BLaER1 treated with 17β-estradiol and CSF1 and Interleukin-3, amounts not matched to agents 10 nM and 100 nM (cell line): ENCODE measurements at regions not wholly inside any gene's neighbourhood (a gene's known extent, or its start where the extent isn't known, plus 50 kb on each side); places are given as distances from the start of the nearest gene placed in this dataset.
"Not testable (repeated sequence)": the region's sequence is repeated elsewhere in the genome, so short reads cannot be mapped to it uniquely, and the experiment has no call there.

Experiments
- H3K27ac ChIP-seq, 11 experiments: shearing (Covaris generic); formaldehyde crosslinking; 2 replicates each; pipeline ENCODE4 v1.8.1; 2022
- H3K27me3 ChIP-seq, 11 experiments: shearing (Covaris generic); formaldehyde crosslinking; 2 replicates each; pipeline ENCODE4 v1.8.1; 2022
- H3K36me3 ChIP-seq, 11 experiments: shearing (Covaris generic); formaldehyde crosslinking; 2 replicates each; pipeline ENCODE4 v1.8.1; 2022
- H3K4me1 ChIP-seq, 10 experiments: shearing (Covaris generic); formaldehyde crosslinking; 2 replicates each; pipeline ENCODE4 v1.8.1; 2022
- H3K4me2 ChIP-seq, 11 experiments: shearing (Covaris generic); formaldehyde crosslinking; 2 replicates each; pipeline ENCODE4 v1.8.1; 2022
- H3K4me3 ChIP-seq, 10 experiments: shearing (Covaris generic); formaldehyde crosslinking; 2 replicates each; pipeline ENCODE4 v1.8.1; 2022
- H3K9ac ChIP-seq, 11 experiments: shearing (Covaris generic); formaldehyde crosslinking; 2 replicates each; pipeline ENCODE4 v1.8.1; 2022
- H3K9me3 ChIP-seq, 11 experiments: shearing (Covaris generic); formaldehyde crosslinking; replicated peaks in 1 of 11; 2 replicates each; pipeline ENCODE4 v1.8.1; 2022
- H4K20me1 ChIP-seq, 11 experiments: shearing (Covaris generic); formaldehyde crosslinking; 2 replicates each; pipeline ENCODE4 v1.8.1; 2022
- Cebpa-rat ChIP-seq, 11 experiments: shearing (Covaris generic); IDR thresholded peaks; 2 replicates each; pipeline ENCODE4 v1.8.1; 2022

DNA sequence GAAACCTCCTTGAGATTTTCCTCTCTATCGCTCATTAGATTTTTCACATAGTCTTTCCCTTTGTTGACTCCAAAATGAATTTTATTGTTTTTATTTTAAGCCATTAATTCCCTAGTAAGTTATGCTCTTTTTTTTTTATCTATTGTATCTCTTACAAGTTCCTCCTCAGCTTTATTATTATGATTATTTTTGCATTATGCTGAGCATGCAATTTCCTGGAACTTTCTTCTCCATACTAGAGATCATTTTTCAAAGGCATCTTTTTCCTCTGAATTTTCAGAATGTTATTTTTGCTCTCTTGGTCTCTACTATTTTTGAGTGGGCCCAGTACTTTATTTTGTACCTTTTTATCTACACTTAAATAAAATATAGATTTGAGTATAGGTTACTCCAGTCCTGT is 376.6 kb upstream of the SEMA6A start:
- Histone ChIP-seq H3K27ac (no peak overlapping the region), H3K4me3 (no peak overlapping the region), H4K20me1 (no peaks in the 10 kb centered on the region), H3K9ac (no peak overlapping the region), H3K9me3 (peaks cover 0 to 5% (median 0%) of the 10 kb centered on the region in 11 experiments; a peak in 1 of 22 replicates), H3K36me3 (no peaks in the 10 kb centered on the region), H3K4me1 (peaks cover 0 to 4% (median 0%) of the 10 kb centered on the region in 10 experiments; a peak in 2 of 20 replicates), H3K4me2 (no peak overlapping the region), H3K27me3 (no peaks in the 10 kb centered on the region)
- TF ChIP-seq Cebpa-rat (IDR thresholded peaks at IDR 0.05), result no peak

DNA sequence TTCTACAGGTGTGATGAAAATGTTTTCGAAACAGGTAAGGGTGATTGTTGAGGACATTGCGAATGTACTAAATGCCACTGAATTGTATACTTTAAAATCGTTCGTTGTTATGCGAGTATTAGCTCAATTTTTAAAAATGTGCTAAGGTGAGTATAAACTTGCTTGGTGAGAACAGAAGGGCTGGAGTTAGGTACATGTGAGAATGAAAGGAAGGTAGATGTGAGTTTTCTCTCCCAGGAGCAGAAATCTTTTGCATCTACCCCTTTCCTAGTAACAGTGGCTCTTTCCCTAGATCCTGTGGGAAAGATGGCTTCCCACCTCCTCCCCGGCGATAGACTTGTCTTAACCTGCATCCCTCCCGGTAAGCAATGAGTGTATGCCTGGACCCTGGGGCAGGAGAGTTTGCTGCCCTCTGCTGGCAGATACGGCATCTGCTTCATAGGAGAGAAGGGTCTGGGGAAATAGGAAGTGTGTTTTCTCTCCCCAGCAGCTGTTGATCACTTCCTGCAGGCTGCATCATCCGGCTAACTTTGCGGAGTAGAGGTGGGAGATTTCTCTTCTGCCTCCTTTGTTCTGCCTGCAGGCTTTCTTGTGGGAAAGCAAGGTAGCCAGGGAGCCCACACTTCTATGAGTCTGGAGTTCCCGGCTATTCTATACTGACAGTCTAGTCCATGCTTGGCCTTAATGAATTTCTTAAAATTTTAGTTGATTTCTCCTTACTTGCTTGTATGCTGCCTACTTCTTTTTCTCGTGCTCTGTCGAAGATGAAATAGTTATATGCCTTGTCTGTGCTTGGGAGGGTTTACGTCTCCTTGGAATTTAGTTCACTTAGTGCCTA is 373.3 kb upstream of the SEMA6A start:
- H3K9ac ChIP-seq, result no peak overlapping the region

DNA sequence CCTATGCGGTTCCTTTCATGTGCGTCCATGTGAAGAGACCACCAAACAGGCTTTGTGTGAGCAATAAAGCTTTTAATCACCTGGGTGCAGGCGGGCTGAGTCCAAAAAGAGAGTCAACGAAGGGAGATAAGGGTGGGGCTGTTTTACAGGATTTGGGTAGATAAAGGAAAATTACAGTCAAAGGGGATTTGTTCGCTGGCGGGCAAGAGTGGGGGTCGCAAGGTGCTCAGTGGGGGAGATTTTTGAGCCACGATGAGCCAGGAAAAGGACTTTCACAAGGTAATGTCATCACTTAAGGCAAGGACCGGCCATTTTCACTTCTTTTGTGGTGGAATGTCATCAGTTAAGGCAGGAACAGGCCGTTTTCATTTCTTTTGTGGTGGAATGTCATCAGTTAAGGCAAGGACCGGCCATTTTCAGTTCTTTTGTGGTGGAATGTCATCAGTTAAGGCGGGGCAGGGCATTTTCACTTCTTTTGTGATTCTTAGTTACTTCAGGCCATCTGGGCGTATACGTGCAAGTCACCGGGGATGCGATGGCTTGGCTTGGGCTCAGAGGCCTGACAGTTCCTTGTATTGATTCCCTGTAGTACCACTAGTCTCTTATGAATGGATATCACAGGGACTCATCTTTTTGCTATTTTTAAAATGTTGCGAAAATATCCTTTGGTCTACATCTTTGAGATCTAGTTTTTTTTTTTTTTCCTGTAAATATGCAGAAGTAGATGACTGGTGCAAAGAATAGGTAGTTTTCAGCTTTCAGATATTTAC is 371.2 kb upstream of the SEMA6A start:
- not testable (repeated sequence) for H3K9me3 ChIP-seq, H3K4me3 ChIP-seq, H3K4me2 ChIP-seq, H3K36me3 ChIP-seq, H3K27ac ChIP-seq, H4K20me1 ChIP-seq, H3K9ac ChIP-seq, H3K4me1 ChIP-seq, H3K27me3 ChIP-seq

More for the DNA sequence above, 373.3 kb upstream of the SEMA6A start:
- TF ChIP-seq Cebpa-rat (IDR thresholded peaks at IDR 0.05), result no peak
- H3K4me2 ChIP-seq, result peak overlapping the region in 2 of 11 experiments; percentile 10 to 26; a peak in 1 of 22 replicates
- H3K9me3 ChIP-seq, result peaks cover 0 to 5% (median 0%) of the 10 kb centered on the region in 11 experiments; a peak in 1 of 22 replicates
- H3K27ac ChIP-seq, result no peak overlapping the region
- H3K4me1 ChIP-seq, result peaks cover 0 to 4% (median 0%) of the 10 kb centered on the region in 10 experiments; a peak in 2 of 20 replicates
- H4K20me1 ChIP-seq, result no peaks in the 10 kb centered on the region
- H3K4me3 ChIP-seq, result no peak overlapping the region
- H3K27me3 ChIP-seq, result no peaks in the 10 kb centered on the region
- H3K36me3 ChIP-seq, result no peaks in the 10 kb centered on the region

DNA sequence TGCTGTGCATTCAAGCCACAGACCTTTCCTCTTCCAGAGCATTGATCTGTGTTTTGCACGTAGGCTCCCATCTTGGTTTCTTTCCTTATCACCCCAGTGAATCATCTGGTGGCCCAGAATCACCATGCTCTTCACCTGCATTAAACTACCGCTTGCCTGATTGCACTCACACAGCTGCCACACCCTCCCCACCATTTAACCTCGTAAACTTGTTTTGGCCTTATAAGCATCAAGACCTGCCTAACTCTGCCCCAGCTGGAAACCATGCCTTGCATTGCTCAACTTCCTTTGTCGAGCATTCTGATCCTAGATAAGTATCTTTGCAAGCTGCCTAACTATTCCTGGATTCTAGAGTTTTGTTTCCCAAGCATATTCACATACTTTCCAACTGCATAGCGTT is 369.6 kb upstream of the SEMA6A start:
- H3K4me1 ChIP-seq, result peaks cover 0 to 4% (median 0%) of the 10 kb centered on the region in 10 experiments; a peak in 2 of 20 replicates
- no peaks in the 10 kb centered on the region for H3K27me3 ChIP-seq
- no peak overlapping the region for H3K27ac ChIP-seq
- no peak overlapping the region for H3K9ac ChIP-seq
- H3K4me3 ChIP-seq, result no peak overlapping the region
- H3K9me3 ChIP-seq, result peaks cover 0 to 5% (median 0%) of the 10 kb centered on the region in 11 experiments; a peak in 1 of 22 replicates
- H4K20me1 ChIP-seq, result no peaks in the 10 kb centered on the region
- no peak for TF ChIP-seq Cebpa-rat (IDR thresholded peaks at IDR 0.05)
- no peak overlapping the region for H3K4me2 ChIP-seq
- no peaks in the 10 kb centered on the region for H3K36me3 ChIP-seq

DNA sequence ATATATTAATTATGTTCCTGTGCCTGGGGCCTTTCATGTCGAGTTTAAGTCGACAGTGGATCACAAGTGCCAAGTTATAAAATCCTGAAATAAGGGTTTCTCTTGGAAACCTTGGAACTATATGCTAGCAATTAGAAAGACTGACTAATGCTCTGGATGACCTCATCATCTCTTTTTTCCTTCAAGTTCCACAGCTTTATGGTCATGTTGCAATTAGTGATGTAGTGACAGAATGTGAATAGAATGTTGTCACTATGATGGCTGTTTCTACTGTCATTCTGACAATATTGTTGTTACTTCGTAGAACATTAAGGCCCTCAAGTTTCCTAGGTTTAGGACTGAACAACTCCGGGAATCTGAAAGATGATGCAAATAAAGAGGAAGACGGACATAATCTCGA is 368.0 kb upstream of the SEMA6A start:
- Histone ChIP-seq H3K36me3 (no peaks in the 10 kb centered on the region), H3K9me3 (peaks cover 0 to 5% (median 0%) of the 10 kb centered on the region in 11 experiments; a peak in 1 of 22 replicates), H3K4me3 (no peak overlapping the region), H3K9ac (no peak overlapping the region), H3K27me3 (no peaks in the 10 kb centered on the region), H4K20me1 (no peaks in the 10 kb centered on the region), H3K4me1 (peaks cover 0 to 8% (median 0%) of the 10 kb centered on the region in 10 experiments; a peak in 5 of 20 replicates), H3K27ac (no peak overlapping the region), H3K4me2 (no peak overlapping the region)
- TF ChIP-seq Cebpa-rat (IDR thresholded peaks at IDR 0.05), result no peak

DNA sequence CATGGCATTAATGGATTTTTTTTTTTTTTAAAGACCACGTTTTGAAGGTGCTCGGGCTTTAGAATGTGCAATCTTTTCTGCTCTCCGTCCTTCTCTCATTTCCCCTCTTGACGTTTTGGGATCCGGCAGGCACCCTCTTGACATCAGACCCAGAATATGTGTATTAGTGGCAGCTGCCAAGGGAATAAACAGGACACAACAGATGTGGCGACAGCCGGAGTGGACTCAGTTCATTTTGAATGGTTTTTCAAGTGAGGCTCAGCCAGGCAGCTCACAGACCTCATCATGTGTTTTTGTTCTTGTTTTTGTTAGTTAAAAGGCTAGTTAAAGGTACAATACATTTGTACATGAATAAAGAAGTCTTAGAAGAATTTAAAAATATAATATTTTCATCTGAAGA is 365.0 kb upstream of the SEMA6A start:
- no peaks in the 10 kb centered on the region for H4K20me1 ChIP-seq
- H3K9ac ChIP-seq, result no peak overlapping the region
- no peak overlapping the region for H3K4me2 ChIP-seq
- H3K4me3 ChIP-seq, result no peak overlapping the region
- no peak for TF ChIP-seq Cebpa-rat (IDR thresholded peaks at IDR 0.05)
- no peaks in the 10 kb centered on the region for H3K27me3 ChIP-seq
- H3K36me3 ChIP-seq, result no peaks in the 10 kb centered on the region
- H3K27ac ChIP-seq, result no peak overlapping the region
- H3K4me1 ChIP-seq, result peaks cover 0 to 8% (median 0%) of the 10 kb centered on the region in 10 experiments; a peak in 5 of 20 replicates
- H3K9me3 ChIP-seq, result no peaks in the 10 kb centered on the region

DNA sequence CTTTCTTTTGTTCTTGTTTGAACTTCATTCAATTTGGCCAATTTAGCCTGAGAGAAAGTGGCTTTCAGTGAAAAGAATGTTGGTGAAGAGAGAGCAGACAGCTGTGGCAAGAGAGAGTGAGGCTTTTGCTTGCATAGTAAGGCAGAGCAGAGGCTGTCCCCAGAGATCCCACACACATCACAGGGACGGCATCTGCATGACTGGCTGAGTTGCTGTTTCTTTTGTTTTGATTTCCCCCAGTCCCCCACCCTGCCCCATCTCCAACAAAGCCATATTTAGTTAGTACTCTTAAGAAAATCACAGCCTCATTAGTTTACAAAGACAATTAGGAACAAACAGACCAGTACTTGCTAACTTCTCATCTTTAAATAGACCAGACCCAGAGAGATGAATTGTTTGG is 363.9 kb upstream of the SEMA6A start:
- no peak overlapping the region for H3K4me3 ChIP-seq
- H3K4me2 ChIP-seq, result peak overlapping the region in 5 of 11 experiments; percentile 6 to 20 (median 7); a peak in 3 of 22 replicates

DNA sequence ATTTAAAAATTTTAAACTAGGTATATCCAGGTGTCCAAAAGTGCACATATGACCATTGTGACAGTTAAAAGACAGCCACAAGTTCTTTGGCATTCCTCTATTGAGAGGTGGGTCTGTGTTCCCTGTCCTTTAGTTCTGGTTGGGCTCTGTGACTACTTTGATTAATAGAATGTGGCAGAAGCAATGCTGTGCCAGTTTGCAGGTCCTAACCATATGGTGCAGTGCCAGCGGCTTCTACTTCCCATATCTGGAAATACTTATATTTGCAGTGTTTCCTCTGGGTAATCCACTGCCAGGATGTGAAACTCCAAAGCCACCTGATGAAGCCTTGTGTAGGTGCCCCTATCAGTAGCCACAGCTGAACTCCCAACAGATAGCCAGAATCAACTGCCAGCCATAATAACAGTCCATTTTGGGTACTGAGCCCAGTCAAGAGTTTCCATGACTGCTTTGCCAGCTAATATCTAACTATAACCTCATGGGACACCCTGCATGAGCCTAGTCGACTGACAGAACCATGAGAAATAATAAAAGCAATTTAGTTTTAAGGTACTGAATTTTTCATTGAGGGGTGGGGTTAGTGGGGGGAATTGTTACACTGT is 361.0 kb upstream of the SEMA6A start:
- Histone ChIP-seq H4K20me1 (no peaks in the 10 kb centered on the region), H3K9ac (no peak overlapping the region), H3K4me1 (peaks cover 0 to 8% (median 0%) of the 10 kb centered on the region in 10 experiments; a peak in 5 of 20 replicates), H3K4me3 (no peak overlapping the region), H3K36me3 (no peaks in the 10 kb centered on the region), H3K9me3 (no peaks in the 10 kb centered on the region), H3K27me3 (no peaks in the 10 kb centered on the region), H3K27ac (no peak overlapping the region), H3K4me2 (no peak overlapping the region)
- no peak for TF ChIP-seq Cebpa-rat (IDR thresholded peaks at IDR 0.05)

More for the DNA sequence above, 363.9 kb upstream of the SEMA6A start:
- Histone ChIP-seq H3K4me1 (peaks cover 0 to 8% (median 0%) of the 10 kb centered on the region in 10 experiments; a peak in 5 of 20 replicates), H3K9me3 (no peaks in the 10 kb centered on the region), H3K27ac (no peak overlapping the region), H3K36me3 (no peaks in the 10 kb centered on the region), H3K9ac (0 out of 22 replicates have a peak overlapping the region, but pooled peaks of 1 of the 11 experiments have one; percentile 7), H4K20me1 (no peaks in the 10 kb centered on the region), H3K27me3 (no peaks in the 10 kb centered on the region)
- TF ChIP-seq Cebpa-rat (IDR thresholded peaks at IDR 0.05), result no peak

DNA sequence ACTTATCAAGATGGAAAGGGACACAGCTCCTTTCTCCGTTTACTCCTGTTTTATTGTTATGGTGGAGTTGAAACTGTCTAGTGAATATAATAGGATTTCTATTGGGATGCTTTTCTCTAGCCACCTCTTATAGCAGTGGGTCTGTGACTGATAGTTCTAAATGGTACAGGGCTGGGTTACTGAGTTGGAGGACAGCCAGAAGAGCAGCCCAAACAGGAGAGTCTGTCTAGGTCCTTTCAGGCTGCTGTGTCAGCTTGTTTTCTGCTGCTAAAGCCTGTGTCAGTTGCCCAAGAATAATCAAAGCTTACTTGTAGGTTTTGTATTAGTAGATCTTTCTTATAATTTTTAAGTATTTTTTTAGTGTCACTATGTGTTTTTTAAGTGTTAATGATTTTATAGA is 356.0 kb upstream of the SEMA6A start:
- H3K4me3 ChIP-seq, result no peak overlapping the region
- H3K9ac ChIP-seq, result no peak overlapping the region
- no peaks in the 10 kb centered on the region for H3K9me3 ChIP-seq
- no peak overlapping the region for H3K27ac ChIP-seq
- TF ChIP-seq Cebpa-rat (IDR thresholded peaks at IDR 0.05), result no peak
- H3K36me3 ChIP-seq, result no peaks in the 10 kb centered on the region
- H3K4me1 ChIP-seq, result no peaks in the 10 kb centered on the region
- no peak overlapping the region for H3K4me2 ChIP-seq
- H3K27me3 ChIP-seq, result no peaks in the 10 kb centered on the region
- H4K20me1 ChIP-seq, result no peaks in the 10 kb centered on the region
